Stimulated activated CD4-positive, alpha-beta T cell treated with anti-CD3 and anti-CD28 coated beads, Interleukin-1b, Interleukin-23, amount 100 ng/mL, for 24 hours (primary cell): ENCODE measurements at regions not wholly inside any gene's neighbourhood (a gene's known extent, or its start where the extent isn't known, plus 50 kb on each side); places are given as distances from the start of the nearest gene placed in this dataset.

Source experiments
- DNase-seq, 4 experiments: peaks; one replicate each; pipeline ENCODE4 v3.0.0-alpha.2; 2020; ENCODE audit warnings: low read depth in 4 of 4, low spot score in 1 of 4

DNA sequence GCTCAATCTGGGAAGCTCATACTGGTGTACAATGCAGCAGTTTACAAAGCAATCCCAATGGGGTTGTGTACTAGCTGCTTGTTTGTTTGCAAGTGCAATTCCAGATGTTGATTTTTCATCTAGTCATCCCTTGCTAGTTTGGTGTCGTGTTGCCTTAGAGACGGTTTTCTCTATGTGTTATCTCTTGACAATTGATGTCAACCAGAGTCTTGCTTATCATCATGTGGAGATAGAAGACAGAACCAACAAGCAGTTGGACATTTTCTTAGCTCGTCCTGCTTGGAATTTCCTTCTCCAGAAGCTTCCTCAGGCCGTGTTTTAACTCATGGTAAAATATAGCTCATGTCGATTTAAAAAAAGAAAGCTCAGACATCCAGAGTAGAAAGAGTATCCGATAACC lies 262.0 kb upstream of the KCNH8 start:
- DNase-seq = no peak

DNA sequence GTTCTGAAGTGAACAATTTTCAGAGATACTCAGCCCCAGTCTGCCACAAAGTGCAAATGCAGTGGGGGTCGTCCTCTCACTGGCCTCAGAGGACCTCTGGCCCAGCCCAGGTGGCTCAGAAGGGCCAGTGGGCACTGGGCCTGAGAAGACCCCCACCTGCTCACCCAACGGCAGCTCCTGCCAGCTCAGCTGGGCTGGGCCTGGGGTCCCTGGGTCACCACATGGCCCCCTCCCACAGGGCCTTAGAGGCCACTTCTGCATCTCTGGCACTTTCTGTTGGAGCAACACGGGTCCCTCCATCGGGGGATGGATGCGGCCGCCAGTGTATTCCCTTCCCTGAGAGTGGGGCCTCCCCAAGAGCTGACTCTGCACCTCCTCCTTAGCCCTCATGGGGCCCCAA lies 262.7 kb upstream of the KCNH8 start:
- DNase-seq = no peak

DNA sequence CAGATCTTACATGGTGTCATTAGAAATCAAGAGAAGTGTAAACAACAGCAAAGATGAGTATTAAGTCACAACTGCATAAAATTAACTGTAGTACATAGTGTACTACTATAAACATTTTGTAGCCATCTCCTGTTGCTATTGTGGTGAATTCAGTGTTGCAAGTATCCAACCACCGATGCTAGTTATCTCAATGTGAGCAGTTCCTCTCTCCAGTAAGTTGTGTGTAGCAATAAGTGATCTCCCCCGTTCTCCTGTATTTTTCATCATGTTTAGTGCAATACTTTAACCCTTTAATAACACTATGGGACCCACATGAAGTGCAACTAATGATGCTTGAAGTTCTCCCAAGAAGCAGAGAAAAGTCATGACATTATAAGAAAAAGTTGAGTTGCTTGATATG lies 264.7 kb upstream of the KCNH8 start:
- DNase-seq = no peak

DNA sequence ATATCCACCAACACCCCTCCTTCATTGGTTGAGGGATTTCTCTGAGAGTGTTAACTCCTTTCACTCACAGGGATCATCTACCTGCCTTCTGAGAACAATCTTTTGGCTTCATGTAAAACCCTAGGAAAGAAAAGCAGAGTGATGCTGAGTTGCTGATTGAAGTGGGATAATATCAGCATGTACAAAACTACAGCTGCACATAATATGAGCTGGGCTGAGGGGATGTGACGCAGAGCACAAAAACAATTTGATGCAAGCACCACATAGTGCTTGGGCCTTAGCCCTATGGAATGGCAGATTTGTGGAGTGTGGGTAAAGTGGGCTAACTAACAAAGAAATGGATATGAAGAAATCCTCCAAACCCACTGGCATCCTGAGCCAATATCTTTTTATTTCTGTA lies 267.6 kb upstream of the KCNH8 start:
- no peak for DNase-seq

DNA sequence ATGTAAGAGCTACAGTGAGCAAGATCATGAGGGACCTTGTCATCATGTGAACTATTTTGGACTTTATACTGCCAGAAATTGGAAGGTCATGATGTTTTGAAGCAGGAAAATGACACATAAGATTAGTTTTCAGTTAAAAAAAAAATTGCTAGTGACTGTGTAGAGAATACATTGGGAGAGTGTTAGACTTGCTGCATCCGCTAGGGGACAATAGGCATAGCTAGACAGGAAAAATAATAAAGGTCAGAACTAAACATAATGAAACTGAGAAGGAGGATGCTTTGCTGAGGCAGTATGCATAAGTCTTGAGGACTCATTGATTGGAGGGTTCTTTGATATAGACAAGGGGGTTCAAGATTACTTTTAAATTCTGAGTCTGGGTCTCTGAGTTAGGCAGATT lies 275.8 kb upstream of the KCNH8 start:
- DNase-seq = no peak

DNA sequence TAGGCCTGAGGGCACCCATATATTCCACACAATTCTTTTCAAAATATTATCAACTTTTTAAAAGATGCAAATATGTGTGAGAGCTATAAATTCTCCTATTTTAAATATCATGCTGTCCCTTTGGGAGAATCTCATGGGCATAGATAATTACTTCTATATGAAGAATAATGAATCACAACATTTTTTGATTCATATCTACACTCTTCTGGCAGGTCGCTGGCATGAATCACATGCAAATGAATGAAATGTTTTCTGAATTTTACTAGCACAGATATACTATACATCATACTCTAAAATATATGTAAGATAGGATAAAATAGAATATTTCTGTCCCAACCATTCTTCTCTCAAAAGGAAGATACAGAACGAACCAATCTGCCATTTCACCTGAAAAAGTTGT lies 277.7 kb upstream of the KCNH8 start:
- no peak for DNase-seq

DNA sequence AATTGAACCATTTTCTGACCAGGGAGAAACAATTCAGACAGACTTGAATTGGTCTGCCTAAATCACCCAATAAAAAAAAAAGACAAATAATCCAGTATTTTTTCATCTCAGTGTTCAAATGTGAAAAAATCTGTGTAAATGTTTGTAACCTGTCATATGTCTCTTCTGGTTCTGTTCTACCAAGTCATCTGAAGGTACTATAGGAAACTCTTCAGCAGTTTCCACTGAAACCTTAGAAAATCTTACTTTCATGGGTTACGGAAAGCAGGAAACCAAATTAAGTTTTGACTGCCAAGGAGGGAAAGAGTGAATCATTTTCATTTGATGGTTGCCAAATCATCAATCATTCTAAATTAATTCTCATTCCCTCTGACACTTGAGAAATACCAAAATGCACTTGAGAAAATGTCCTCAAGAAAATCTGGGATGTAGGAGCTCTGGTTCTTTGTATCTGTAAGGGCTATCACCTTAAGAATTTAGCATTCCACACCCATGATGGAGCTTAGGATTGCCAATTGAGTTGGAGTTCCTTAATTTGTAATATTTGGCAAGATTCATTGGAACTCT lies 278.2 kb upstream of the KCNH8 start:
- no peak for DNase-seq

DNA sequence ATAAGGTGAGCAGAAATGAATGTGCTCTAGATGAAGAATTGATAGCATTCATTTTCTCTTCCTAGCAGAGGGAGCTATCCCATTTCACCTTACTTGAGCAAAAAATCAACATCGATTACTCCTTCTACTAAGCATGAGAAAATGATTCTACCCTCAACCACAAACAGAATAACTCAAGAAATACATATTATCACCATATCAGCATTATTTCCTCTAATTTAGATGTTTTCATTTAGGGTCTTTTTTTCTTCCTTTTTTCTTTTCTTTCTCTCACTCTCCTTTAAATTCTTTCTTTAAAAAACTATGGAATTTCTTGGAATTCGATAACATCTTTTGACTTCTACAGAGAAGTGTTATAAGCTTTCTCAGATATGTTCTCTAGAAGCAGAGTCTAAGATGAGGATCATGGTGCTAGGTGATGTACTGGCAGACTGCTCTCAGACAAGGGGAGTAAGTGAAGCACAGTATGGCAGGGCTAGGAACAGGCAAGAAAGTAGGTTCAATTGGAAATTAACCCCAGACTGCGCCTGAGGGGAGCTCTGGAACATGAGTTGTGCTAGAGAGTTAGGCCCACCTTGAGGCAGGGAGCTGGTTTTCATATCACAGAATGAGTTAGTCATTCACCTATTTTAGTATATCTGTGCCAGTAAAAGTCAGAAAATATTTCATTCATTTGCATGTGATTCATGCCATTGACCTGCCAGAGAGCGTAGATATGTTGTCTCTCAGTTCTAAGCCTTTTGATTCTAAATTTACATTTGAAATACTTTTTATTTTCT lies 279.2 kb upstream of the KCNH8 start:
- DNase-seq = peak in 2 of 4 experiments; percentile 32 to 34

DNA sequence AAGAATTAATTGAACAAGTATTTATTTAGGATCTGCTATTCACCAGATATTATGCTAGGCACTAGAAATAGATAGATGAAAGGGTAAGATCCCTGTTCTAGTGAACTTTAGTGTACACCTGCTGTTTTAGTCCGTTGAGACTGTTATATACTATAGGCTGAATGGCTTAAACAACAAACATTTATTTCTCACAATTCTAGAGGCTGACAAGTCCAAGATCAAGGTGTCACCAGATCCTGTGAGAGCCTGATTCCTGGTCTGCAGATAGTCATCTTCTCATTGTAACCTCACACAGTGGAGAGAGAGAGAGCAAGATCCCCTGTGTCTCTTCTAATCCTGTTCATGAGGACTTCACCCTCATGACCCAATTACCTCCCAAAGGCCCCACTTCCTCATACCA lies 281.4 kb upstream of the KCNH8 start:
- no peak for DNase-seq

DNA sequence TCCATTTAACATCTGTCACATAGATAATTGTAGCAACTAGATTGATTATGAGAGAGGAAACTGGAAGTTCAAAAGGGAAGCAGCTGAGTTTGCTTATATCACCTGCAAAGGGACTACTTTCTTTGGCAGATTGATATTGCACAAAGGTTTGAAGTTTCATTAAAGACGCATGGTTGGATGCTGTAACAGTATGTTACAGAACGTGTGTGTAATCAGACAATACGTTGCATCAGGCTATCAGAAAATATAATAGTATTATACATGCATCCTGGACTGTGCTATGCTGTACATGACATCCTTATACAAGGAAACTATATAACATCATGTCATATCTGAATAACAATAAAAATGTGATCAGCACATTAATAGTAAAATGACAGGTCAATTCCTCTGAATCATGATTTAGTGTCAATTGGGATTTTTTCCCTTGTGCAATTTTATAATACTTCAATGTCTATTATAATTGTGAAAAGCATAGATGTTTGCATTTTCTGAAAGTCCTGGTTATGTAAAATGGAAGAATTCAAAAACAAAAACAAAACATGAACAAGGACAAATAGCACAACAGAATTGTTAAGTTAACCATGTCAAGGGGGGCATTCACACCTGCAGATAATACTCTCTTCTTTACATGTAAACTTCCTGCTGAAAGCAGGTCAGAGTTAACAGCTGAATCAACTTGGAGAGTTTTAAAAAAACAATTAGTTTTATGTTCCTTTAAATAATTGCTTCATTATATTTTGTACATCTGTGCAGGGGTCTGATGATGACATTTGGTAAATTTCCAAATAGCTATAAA lies 283.2 kb upstream of the KCNH8 start:
- no peak for DNase-seq

DNA sequence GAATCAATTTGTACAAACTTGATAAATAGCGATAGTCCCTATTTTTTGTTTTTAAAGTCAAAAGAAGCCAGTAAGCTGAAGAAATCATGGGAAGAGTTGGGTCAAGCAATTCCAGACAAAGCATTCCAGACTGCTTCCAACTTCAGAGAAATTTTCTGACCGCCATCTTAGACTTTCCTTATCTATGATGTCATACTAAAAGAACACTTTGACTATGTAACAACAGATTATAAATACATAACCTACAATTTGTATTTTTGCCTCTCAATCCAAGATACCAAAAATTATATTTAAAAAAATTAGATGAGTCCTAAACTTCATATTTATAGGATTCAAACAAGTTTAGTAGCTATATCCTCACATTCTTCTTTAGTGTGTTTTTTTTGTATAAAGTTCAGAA lies 286.2 kb upstream of the KCNH8 start:
- no peak for DNase-seq

DNA sequence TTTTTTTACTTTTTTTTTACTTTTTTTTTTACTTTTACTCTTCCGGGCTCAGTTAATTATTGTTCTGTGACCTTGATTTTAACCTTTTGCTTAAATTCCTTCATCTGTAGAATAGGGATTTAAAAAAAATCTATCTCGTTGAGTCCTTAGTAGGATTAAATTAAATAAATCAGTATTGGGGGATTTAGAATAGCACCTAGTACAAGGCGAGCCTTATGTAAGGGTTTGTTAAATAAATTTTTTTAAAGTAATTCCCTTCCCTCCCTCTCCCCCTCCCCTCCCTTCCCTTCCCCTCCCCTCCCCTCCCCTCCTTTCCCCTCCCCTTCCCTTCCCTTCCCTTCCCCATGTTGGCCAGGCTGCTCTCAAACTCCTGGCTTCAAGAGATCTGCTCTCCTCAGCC lies 287.2 kb upstream of the KCNH8 start:
- no peak for DNase-seq

DNA sequence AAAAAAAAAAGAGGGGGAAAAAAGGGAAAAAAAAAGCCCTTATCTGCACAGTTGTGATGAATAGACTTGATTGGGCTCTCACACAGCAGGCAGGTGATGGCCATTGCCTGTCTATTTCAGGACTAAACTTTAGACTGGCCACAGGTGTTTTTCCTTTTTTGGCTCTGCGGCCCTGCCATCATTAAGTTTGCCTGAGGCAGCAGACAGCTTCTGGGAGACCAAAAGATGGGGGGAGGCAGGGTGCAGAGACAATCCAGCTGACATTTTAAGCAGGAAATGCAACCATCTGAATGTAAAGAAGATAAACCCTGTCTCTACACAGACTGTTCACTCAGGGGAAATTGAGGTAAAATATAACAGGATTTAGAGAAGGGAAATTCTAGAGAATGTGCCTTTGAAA lies 295.0 kb upstream of the KCNH8 start:
- no peak for DNase-seq

DNA sequence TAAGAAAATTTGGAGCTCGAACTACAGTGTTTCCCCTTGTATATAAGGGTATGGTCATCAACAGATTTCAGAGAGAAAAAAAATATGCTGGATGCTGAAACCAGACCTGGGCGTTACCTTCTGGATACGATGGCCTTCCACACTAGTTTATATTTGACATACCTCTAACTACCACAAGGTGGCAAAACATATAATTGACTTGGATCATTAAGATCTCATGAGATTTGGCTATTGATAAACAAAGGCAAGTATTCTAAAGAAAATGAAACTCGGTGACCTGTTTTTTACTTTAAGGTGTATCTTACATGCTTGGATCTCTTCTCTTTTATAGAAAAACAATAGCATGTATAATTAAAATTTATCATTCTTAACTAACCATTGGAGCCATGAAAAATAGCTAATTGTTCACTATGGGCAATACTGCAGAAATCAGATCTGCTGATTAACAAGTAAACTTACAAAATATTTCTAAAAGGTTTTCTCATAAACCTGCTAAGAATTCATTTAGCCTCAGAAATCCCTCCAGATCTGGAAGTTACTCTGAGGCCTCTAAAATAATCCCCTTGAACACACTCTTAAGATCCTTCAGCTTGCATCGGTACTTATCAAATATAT lies 300.6 kb upstream of the KCNH8 start:
- DNase-seq = no peak

DNA sequence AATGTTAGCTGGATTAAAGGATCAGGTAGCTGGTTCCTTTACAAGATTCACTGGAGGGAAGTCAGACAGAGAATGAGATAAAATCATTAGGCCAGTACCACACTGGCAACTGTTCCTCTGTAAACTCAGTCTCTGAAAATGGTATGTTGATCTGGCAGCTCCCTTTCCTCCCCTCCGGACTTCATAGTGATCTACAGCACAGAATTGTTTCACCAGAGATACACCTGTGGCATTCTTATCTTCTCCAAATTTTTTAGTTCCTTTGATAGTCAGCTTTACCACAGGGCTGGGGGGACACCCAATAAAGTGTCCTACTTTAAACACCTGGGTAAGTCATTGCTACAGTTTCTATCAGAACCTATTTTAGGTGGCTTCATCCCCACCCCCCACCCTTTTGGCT lies 304.3 kb upstream of the KCNH8 start:
- no peak for DNase-seq

DNA sequence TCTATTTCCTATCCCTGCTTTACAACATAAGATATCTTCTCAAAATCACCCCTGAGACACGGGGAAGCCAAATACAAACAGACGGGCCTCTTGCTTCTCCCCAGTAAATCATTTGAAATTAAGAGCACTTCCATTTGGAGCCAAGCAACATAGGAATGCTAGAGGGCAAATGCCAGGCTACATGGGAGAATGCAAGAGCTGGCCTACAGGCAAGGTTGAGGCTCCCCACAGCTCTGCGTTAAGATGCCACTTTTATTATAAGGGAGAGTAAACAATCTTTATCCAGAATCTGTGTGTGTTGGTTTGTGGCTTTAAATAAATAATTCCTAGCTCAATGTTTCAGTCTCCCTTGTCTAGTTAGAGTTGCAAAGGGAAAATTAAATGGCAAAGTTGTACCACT lies 305.1 kb upstream of the KCNH8 start:
- no peak for DNase-seq

DNA sequence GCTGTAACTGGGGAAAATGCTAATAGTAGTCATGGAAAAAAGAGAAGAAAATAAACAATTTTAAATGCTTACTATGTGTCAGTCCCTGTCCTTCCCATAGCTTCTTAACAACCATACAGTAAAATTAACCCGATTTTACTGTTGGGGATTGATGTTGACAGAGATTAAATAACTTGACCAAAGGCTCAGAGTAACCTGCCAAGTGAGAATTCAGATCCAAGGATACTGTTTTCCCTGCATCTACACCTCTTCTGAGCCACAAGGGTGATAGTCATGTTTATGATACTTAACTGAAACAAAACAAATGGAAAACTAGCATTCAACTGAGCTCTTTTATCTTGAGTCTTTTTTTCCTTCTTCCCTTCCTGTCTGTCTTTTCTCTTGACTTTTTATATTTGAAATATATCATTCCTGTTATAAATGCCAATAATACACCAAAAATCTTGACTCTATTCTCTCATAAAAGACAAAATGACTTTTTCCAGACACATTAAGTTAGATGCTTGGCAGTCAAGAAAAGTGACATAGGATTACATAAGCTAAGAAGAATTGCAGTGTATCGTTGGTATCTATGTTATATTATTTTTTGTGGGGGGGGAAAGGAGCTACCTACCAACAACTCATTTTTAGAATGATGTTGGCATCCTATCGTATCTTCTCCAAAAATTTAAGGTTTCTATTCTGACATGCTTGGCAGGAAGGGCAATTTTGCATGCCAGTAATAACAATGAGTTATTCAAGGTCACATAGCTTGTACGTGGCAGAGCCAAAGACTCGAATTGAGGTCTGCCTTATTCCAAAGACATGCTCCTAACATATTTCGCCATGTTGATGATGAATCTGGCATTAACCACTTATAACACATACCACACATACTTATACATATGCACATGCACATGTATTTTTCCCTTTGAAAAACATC lies 306.6 kb upstream of the KCNH8 start:
- DNase-seq = no peak

DNA sequence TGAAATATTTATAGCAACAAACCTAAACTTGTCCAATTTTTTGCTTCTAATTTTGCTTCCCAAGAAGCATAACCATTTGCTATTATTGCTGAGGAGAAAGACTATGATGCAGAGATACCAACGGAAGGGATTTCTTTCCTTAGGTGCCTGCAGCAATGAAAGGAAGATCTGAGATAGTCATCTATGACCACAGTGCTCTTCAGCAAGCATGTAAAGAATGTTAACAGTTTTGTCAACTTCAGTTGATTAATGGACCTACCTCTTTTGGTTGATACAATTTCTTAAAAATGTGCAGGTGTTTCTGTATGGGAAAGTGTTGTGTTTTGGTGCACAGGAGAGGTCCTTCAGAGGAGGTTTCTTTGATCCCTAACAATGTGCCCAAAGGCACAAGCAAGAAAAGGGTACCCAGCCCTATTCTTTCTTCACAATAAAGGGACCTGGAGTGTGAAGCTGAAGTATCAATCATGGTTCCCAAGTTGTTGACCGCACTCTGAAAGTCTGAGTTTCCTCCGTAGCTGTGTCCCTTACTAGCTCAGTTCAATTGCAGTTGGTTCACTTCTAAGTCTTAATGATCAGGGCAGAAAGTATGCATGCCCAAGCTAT lies 307.7 kb upstream of the KCNH8 start:
- DNase-seq = no peak

DNA sequence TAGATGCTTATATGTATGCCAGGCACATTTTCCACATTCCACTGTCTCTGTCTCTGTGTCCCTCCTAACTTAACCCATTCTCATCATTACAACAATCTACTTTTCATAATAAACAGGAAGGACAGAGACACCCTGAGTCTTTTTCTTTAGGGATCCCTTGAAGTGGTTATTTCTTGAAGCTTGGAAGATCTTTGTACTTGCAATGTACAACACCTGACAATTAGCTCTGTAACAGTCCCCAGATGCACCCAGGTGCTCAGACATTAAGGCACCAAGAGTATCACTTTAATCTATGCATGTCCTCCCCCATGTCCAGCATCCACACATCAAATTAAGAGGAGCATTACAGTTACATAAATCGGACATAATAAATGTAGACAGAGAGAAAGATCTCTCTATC lies 309.6 kb upstream of the KCNH8 start:
- DNase-seq = no peak

DNA sequence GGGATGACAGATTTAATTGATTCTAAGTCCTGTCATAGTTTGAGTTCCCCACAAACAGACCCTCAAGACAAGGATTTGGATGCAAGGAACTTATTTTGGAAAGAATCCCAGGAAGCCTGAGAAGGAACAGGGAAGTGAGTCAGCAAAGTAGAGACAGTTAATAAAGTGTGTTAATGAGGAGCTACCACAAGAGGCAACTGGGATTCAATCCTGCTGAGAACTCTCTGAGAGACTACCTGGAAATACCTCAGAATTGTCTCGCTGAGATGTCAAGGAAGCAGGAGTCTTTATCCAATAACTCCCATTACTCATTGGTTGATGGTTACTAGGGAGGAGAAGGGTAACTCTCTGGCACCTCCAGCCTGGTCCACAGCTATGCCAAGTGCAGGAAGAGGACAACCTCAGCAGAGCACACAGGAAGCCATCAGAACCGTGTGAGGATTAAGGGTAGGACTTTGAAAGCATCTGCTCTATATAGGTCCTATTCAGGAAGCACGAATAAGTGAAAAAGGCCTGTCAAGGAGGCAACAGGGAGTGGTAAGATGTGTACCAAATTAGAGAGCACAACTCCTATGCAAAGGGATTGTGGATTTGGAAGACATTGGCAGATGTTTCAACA lies 311.1 kb upstream of the KCNH8 start:
- no peak for DNase-seq
